ENCODE measurements at regions not wholly inside any gene's neighbourhood (a gene's known extent, or its start where the extent isn't known, plus 50 kb on each side); places are given as distances from the start of the nearest gene placed in this dataset.

DNA sequence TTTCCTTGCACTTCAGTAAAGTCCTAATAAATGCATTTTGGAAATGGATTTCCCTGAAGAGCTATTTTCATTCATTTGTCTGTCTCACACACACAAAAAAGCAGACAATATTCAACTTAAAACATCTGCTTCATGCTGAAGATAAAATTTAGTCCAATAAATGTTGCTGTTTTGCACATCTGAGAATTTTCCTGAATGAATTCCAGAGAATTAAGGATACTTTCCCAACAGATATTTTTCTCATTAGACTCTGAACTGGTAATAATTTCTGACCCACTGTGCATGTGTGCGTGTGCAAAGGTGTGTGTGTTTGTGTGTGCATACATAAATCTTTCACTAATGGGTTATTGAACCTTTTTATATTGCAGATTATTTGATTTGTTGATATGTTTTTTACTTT, 390.2 kb upstream of the TMEFF2 start:
- H3K27ac ChIP-seq, result no peak overlapping the region
- no peak for TF ChIP-seq ZFX (IDR thresholded peaks at IDR 0.05; ENCODE audit: borderline replicate concordance)
- TF ChIP-seq, protein P1, sequence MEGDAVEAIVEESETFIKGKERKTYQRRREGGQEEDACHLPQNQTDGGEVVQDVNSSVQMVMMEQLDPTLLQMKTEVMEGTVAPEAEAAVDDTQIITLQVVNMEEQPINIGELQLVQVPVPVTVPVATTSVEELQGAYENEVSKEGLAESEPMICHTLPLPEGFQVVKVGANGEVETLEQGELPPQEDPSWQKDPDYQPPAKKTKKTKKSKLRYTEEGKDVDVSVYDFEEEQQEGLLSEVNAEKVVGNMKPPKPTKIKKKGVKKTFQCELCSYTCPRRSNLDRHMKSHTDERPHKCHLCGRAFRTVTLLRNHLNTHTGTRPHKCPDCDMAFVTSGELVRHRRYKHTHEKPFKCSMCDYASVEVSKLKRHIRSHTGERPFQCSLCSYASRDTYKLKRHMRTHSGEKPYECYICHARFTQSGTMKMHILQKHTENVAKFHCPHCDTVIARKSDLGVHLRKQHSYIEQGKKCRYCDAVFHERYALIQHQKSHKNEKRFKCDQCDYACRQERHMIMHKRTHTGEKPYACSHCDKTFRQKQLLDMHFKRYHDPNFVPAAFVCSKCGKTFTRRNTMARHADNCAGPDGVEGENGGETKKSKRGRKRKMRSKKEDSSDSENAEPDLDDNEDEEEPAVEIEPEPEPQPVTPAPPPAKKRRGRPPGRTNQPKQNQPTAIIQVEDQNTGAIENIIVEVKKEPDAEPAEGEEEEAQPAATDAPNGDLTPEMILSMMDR (IDR thresholded peaks at IDR 0.05), result no peak

- peak overlapping the region; percentile 56 for H3K27ac ChIP-seq
- no peak for TF ChIP-seq ZFX (IDR thresholded peaks at IDR 0.05; ENCODE audit: borderline replicate concordance)
- TF ChIP-seq, protein P1 (IDR thresholded peaks at IDR 0.05), result no peak
Observed at GRCh38 chr2:192579965-192580700, 385.4 kb upstream of the TMEFF2 start.

DNA sequence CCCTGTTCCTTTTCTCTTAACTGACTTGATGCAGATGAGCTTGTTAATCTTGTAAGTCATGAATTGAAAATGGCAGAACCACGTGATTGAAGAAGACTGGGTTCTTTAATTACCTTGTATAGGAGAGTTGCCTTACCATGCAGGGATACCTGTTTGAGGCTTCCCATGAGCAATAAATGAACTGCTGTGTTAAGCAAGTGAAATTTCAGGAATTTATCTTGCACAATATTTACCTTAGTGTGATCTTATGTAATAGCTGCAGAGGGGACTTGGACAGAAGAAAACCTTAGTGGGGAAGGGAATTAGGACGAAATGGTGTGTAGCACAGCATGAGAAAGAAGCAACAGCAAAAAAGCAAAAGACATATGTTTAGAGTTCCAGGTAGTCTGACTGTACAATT, 384.0 kb upstream of the TMEFF2 start:
- peak overlapping the region; percentile 56 for H3K27ac ChIP-seq
- TF ChIP-seq, protein P1 (IDR thresholded peaks at IDR 0.05), result no peak
- TF ChIP-seq ZFX (IDR thresholded peaks at IDR 0.05; ENCODE audit: borderline replicate concordance), result no peak

DNA sequence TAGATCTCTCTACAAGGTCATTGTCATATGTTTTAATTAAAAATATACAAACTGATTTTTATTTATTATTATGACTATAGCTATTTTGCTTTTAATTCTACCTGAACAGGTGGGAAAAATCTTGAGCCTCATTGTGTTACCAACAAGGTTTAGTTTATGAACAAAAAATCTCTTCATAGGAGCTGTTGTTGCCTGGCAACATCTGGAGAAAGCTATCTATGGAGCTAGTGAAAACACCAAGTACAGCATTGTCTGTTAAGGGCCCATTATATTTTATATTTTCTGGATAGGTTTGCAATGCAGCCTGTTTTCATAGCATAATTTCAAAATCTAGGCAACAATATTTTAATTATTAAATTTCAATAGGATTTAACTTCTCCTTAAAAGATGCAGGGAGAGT, 383.0 kb upstream of the TMEFF2 start:
- H3K27ac ChIP-seq, result peak overlapping the region; percentile 56
- TF ChIP-seq ZFX (IDR thresholded peaks at IDR 0.05; ENCODE audit: borderline replicate concordance), result no peak
- TF ChIP-seq, protein P1 (IDR thresholded peaks at IDR 0.05), result no peak

DNA sequence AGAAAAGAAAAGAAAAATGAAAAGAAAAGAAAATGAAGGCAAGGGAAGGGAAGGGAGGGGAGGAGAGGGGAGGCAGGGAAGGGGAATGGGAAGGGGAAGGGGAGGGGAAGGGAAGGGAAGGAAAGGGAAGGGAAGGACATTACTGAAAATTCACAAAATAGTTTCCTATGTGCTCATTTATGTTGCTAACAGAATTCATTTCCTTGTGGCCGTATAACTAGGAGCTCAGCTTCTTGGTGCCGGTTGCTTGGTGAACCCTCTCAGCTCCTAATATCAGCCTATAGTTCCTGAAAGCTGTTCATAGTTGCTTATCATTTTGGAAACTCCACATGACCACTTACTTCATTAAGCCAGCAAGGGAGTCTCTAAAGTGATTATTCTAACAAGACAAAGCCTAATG, 379.8 kb upstream of the TMEFF2 start:
- H3K27ac ChIP-seq, result no peak overlapping the region
- TF ChIP-seq, protein P1 (IDR thresholded peaks at IDR 0.05), result no peak
- no peak for TF ChIP-seq ZFX (IDR thresholded peaks at IDR 0.05; ENCODE audit: borderline replicate concordance)

DNA sequence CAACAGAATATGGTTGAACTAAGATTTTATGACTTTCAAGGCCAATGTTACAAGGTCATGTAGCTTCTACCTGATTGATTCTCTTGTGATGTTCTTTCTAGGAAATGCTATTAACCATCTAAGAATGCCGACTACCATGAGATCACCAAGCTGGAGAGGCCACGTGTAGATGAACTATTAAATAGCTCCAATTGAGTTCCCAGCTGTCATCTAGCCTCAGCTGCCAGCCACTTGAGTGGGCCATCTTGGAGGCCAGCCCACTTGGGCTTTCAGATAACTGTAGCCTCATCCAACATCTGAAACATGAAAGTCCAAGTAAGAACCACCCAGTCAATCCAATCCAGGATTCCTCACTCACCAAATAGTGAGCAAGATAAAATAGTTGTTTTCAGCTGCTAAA, 376.9 kb upstream of the TMEFF2 start:
- no peak overlapping the region for H3K27ac ChIP-seq
- TF ChIP-seq, protein P1 (IDR thresholded peaks at IDR 0.05), result no peak
- TF ChIP-seq ZFX (IDR thresholded peaks at IDR 0.05; ENCODE audit: borderline replicate concordance), result no peak

GRCh38 chr2:192570788-192571187, 376.1 kb upstream of the TMEFF2 start:
- TF ChIP-seq, protein P1 (IDR thresholded peaks at IDR 0.05), result no peak
- no peak for TF ChIP-seq ZFX (IDR thresholded peaks at IDR 0.05; ENCODE audit: borderline replicate concordance)
- H3K27ac ChIP-seq, result no peak overlapping the region

Measured in 22Rv1 (cell line).